Stimulated activated CD4-positive, alpha-beta T cell treated with anti-CD3 and anti-CD28 coated beads, Interleukin-4, amount 100 ng/mL, for 48 hours (primary cell): ENCODE measurements at regions not wholly inside any gene's neighbourhood (a gene's known extent, or its start where the extent isn't known, plus 50 kb on each side); places are given as distances from the start of the nearest gene placed in this dataset.

Experiments used
- DNase-seq, 2 donors: peaks; one replicate each; pipeline ENCODE4 v3.0.0-alpha.2; 2020; ENCODE audit warnings: low read depth in 2 of 2

GRCh38 chr1:240031009-240031408, 60.7 kb upstream of the FMN2 start:
- no peak for DNase-seq

- no peak for DNase-seq
Measured at GRCh38 chr1:240031414-240031813, 60.3 kb upstream of the FMN2 start.

GRCh38 chr1:240033406-240033805, 58.3 kb upstream of the FMN2 start:
- no peak for DNase-seq

GRCh38 chr1:240036526-240036925, 55.2 kb upstream of the FMN2 start:
- no peak for DNase-seq
